ENCODE measurements at regions not wholly inside any gene's neighbourhood (a gene's known extent, or its start where the extent isn't known, plus 50 kb on each side); places are given as distances from the start of the nearest gene placed in this dataset.

GRCh38 chrX:113675278-113675677, 834.6 kb upstream of the AMOT start:
- no peak for TF ChIP-seq POLR2AphosphoS5 (IDR thresholded peaks at IDR 0.05)
- no peak for TF ChIP-seq CTCF (IDR thresholded peaks at IDR 0.05; ENCODE audit: poor library complexity, severe bottlenecking)
- no peak for TF ChIP-seq EP300 (conservative IDR thresholded peaks at IDR 0.05; ENCODE audit: poor library complexity, severe bottlenecking)
